ENCODE measurements at regions not wholly inside any gene's neighbourhood (a gene's known extent, or its start where the extent isn't known, plus 50 kb on each side); places are given as distances from the start of the nearest gene placed in this dataset.

DNA sequence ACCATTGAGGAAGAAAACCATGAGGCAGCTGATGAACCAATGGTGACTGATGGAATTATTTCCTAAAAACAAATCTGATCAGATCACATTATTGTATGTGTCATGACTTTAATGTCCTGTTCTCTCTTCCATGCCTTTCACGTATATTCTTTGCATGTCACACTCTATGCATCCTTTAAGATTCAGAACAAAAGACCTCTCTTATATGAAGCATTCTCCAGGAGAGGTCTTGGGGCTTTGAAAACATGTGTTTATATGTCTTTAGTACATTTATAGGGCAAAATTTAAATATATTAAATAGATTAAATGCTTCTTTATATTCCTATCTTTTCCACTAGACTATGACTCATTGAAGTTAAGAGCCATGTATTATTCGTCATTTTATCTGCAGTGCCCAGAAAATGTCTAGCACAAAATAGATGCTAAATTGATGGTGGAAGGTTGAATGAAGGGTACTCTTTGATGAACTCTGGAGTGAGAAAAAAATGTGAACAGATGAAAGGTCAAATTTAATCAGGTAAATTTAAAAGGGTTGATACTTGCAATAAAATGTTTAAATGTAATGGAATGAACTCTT lies 196.3 kb downstream of the PSAT1 start:
- H3K27ac ChIP-seq = no peak overlapping the region
- TF ChIP-seq ZFX (IDR thresholded peaks at IDR 0.05; ENCODE audit: borderline replicate concordance) (no peak), CTCF (IDR thresholded peaks at IDR 0.05) (no peak)

DNA sequence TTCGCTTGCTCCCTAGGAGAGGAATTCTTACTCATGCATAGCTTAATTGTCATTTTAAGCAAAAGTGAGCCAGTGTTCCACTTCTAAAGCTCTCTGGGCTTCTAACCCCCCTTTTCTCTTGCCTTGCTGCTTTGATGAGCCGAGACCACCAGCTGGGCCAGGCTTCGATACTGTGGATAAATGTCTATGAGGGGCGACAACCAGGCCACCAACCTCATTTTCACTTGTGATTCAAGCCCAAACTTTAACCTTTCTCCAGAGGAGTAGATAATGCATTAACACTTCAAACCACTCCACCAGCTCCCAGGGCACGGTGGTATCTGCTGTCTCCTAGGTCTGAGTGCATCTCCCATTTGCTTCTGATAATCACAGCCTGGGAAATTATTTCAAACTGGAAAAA lies 205.6 kb downstream of the PSAT1 start:
- TF ChIP-seq ZFX (IDR thresholded peaks at IDR 0.05; ENCODE audit: borderline replicate concordance) = no peak
- TF ChIP-seq CTCF (IDR thresholded peaks at IDR 0.05) = no peak
- no peak overlapping the region for H3K27ac ChIP-seq

DNA sequence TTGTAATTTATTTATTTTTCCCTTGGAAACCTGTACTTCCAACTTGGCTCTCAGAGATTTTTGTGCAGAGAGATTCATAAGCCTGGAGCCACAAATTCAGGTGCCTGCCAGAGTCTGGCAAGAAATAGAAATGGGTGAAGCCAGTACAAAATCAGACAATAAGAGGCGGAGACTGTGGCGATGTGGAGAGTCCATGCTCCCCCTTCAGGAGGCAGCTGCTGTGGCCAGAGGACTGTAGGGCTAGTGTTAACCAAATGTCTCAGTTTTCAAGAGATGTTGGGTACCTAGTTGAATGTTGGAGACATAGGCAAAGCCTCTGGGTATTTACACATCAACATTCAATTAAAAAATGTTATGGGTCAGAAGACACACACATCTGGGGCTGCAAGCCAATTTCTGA lies 208.6 kb downstream of the PSAT1 start:
- no peak overlapping the region for H3K27ac ChIP-seq
- no peak for TF ChIP-seq CTCF (IDR thresholded peaks at IDR 0.05)
- no peak for TF ChIP-seq ZFX (IDR thresholded peaks at IDR 0.05; ENCODE audit: borderline replicate concordance)

DNA sequence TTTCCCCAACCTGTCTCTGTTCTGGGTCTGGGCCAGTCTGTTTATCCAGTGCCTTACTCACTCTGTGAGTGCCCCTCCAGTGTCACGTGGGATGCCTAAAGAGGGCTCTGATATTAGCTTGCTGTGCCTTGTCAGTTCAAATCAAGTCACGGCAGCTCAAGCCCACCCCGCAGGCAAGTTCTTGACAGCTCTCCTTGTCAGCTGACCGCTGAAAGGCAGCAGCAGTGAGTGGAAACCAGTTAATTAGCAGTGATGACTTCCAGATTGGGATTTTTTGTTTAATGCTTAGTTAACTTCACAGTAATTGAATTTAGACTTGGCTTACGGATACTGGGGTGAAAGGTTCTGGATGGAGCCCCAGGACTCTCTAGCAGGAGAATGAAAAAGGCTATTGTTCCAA lies 210.1 kb downstream of the PSAT1 start:
- no peak overlapping the region for H3K27ac ChIP-seq
- TF ChIP-seq CTCF (IDR thresholded peaks at IDR 0.05) = no peak
- TF ChIP-seq ZFX (IDR thresholded peaks at IDR 0.05; ENCODE audit: borderline replicate concordance) = no peak

DNA sequence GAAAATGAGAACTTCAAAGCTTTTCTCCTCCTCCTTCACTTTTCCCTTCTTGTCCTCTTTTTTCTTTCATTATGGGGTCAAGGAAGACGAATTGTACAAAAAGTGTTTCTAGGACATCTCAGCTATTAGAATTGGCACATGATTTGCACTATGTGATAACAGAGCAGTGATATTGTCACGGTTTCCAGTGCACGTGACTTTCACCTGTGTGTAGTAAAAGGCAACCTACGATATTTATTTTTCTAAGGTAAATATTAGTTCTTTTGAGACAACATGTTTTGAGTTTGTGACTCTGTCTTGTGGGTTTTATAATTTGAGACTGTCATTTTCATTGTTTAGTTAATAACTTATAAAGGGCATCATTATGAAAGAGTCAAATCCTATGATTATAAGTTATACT lies 213.1 kb downstream of the PSAT1 start:
- TF ChIP-seq CTCF (IDR thresholded peaks at IDR 0.05) (no peak), ZFX (IDR thresholded peaks at IDR 0.05; ENCODE audit: borderline replicate concordance) (no peak)
- no peak overlapping the region for H3K27ac ChIP-seq

GRCh38 chr9:78515108-78515507 lies 218.2 kb downstream of the PSAT1 start:
- H3K27ac ChIP-seq = no peak overlapping the region
- TF ChIP-seq CTCF (IDR thresholded peaks at IDR 0.05) = no peak
- no peak for TF ChIP-seq ZFX (IDR thresholded peaks at IDR 0.05; ENCODE audit: borderline replicate concordance)

DNA sequence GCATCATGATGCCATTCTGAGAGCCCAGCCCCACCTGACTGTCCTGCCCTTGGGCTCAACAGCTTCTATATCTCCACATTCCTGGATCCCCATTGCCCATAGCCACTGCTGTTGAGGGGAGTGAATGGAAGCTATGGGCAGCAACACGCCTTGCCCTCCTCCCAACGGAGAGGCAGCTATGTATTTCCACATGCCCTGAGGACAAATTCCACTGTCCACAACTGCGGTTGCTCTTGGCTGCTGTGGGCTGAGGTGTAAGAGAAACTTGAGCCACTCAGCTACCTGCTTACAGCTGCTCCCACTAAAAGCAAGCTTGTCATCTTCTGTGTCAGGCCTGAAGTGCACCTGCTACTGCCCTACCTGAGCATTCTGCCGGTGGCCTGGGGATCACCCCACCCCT lies 222.9 kb downstream of the PSAT1 start:
- TF ChIP-seq CTCF (IDR thresholded peaks at IDR 0.05) = no peak
- TF ChIP-seq ZFX (IDR thresholded peaks at IDR 0.05; ENCODE audit: borderline replicate concordance) = no peak
- no peak overlapping the region for H3K27ac ChIP-seq

All from 22Rv1 (cell line).